ENCODE measurements at regions not wholly inside any gene's neighbourhood (a gene's known extent, or its start where the extent isn't known, plus 50 kb on each side); places are given as distances from the start of the nearest gene placed in this dataset.

DNA sequence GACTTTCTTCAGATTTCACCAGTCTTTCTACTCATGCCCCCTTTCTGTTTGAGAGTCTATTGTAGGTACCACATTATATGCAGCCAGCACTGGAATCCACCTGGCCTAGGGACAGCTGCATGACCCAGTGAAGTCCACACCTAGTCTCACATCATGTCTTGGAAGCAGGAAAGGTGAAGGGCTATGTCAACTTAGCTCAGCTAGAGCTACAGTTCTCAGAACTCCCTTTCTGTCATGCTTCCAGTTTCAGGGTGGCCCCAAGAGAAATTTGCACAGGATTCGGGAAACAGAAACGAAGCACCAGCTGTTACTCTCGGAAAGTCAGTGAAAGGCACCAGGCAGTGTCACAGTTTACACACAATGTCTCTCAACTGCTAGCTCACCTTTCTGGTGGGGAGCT is 51.6 kb upstream of the NLRP1 start:
- no peak for DNase-seq (ENCODE audit: low spot score)

DNA sequence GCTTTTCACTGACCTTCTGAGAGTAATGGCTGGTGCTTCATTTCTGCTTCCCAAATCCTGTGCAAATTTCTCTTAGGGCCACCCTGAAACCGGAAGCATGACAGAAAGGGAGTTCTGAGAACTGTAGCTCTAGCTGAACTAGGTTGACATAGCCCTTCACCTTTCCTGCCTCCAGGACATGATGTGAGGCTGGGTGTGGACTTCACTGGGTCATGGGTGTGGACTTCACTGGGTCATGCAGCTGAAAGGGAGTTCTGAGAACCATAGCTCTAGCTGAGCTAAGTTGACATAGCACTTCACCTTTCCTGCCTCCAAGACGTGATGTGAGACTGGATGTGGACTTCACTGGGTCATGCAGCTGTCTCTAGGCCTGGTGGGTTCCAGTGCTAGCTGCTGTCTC is 54.3 kb upstream of the NLRP1 start:
- no peak for DNase-seq (ENCODE audit: low spot score)

GRCh38 chr17:5640726-5641125 is 56.4 kb upstream of the NLRP1 start:
- DNase-seq (ENCODE audit: low spot score): no peak

DNA sequence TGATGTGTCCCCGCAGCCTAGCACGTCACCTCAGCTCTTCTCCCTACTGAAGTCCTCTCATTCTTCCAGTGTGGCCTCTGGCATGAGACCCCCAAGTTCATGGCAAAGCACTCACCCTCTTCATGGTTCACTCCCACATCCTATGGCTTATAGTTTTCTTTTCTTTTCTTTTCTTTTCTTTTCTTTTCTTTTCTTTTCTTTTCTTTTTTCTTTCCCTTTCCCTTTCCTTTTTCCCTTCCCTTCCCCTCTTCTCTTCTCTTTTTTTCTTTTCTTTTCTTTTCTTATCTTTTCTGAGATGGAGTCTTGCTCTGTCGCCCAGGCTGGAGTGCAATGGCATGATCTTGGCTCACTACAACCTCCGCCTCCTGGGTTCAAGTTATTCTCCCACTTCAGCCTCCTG is 58.4 kb upstream of the NLRP1 start:
- no peak for DNase-seq (ENCODE audit: low spot score)

GRCh38 chr17:5644065-5644464 is 59.8 kb upstream of the NLRP1 start:
- DNase-seq (ENCODE audit: low spot score): no peak

DNA sequence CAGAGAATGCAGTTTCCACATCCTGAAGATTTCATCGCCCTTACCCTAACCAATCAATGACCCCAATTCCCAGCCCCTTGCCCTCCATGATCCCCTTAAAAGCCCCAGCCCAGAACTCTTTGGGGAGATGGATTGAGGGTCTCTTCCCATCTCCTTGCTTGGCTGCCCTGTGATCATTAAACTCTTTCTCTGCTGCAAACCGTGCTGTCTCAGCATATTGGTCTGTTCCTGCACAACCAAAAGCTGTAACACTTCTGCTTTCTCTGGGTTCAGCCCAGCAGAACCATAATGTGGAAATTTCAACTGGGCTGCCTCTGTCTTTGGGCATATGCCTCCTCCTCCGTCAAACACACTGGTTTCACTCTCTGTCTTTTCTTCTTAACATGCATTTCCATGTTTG is 67.0 kb upstream of the NLRP1 start:
- no peak for DNase-seq (ENCODE audit: low spot score)

- no peak for DNase-seq (ENCODE audit: low spot score)
Observed at GRCh38 chr17:5661491-5662125, 77.3 kb upstream of the NLRP1 start.

DNA sequence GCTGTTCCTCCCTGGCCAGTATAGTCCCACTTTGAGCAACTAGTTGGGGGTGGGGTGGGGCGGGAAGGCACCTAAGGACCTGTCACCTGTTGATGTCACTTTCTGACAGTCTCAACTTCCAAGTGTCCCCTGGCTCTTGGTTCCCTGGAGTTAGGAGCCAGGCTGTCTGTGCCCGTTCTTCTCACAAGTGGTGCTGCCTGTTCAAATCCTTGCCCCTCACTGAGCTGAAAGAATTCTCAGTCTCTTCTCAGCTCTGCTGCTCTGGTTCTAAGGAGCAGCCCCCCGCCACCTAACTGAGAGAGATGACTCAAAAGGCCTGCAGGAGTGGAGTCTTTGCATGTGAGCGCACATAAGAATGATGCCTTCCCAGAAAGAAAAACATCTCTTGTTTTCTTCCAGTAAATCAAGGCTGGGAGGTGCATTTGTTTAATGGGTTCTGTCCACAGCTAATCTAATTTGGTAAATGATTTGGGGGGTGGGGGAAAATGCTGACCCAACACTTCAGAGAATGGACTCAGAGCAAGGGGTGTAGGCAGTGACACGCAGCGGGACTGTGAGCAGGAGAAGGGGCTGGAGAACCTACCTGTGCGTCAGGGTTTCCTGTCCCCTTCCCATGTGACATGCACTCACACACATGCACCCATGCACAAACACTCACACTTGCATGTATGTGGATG is 78.2 kb upstream of the NLRP1 start:
- DNase-seq (ENCODE audit: low spot score): no peak

DNA sequence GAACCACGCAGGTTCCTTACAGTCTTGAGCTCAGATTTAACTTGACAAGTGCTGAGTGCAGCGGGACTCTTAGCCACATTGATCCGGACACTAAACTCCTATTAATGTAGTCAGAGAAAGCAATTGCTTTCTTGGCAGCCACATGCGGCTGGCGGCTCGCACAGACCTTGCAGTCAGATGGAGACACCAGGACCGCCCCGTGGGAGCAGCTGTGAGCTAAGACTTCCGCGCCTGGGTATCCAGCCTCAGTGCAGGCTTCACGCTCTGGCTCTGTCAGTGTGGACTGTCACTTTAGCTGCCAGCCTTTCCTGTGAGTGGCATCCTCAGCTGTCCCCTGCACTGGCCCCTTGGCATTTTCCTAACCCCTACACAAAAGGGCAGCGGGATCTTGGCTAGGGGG is 80.9 kb upstream of the NLRP1 start:
- DNase-seq (ENCODE audit: low spot score): no peak

GRCh38 chr17:5667871-5668270 is 83.6 kb upstream of the NLRP1 start:
- no peak for DNase-seq (ENCODE audit: low spot score)

DNA sequence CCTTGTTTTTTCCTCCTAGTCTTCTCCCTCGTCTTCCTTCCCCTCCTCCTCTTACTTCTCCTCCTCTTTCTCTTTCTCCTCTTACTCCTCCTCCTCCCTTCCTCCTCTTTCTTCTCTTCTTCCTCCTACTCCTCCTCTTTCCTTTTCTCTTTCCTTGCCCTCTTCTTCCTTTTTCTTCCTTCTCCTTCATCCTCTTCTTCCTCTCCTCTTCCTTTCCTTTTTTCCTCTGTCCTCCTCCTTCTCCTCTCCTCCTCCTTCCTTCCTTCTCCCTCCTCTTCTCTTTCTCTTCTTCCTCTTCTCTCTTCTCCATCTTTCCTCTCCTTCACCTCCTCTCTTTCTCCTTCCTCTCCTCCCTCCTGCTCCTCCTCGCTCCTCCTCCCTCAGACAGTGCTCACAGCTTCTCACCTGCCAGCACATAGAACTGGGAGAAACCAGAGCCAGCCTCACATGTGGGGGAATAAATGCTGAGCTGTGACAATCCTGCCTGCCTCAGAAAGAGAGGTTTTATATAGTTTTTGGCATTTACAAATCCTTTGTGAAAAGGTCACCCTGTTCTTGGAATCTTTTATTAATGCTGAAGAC is 84.3 kb upstream of the NLRP1 start:
- DNase-seq (ENCODE audit: low spot score): no peak

GRCh38 chr17:5669191-5669590 is 84.9 kb upstream of the NLRP1 start:
- DNase-seq (ENCODE audit: low spot score): no peak

GRCh38 chr17:5672141-5672540 is 87.8 kb upstream of the NLRP1 start:
- no peak for DNase-seq (ENCODE audit: low spot score)

DNA sequence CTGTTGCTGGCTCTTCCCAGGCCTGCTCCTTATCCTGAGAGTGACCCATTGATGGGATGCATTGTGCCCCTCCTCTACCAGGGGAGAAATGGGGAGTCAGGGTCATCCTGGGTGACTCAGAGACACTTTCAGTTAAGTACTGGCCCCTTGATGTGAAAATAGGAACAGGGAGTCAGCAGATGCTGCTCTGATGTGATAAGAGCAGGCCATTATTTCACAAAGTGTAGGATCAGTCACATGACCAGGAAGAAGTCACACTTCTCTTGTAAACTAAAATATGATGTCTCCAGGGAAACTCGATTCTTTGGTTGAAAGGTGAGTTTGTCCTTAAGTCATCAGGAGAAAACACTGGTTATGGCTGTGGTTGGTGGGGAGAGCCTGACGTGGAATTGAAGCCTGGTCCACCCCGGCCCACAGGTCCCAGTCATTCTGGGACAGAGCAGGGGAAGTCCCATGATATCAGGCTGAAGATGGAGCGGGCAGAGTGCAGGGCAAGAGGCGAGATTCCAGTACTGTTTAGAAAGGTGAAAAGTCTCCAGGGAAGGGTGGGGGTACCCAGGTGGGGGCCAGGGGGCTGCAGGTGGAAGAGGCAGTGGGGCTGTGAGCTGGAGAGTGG is 88.6 kb upstream of the NLRP1 start:
- DNase-seq (ENCODE audit: low spot score): no peak

GRCh38 chr17:5675625-5676421 is 91.5 kb upstream of the NLRP1 start:
- DNase-seq (ENCODE audit: low spot score): no peak

DNA sequence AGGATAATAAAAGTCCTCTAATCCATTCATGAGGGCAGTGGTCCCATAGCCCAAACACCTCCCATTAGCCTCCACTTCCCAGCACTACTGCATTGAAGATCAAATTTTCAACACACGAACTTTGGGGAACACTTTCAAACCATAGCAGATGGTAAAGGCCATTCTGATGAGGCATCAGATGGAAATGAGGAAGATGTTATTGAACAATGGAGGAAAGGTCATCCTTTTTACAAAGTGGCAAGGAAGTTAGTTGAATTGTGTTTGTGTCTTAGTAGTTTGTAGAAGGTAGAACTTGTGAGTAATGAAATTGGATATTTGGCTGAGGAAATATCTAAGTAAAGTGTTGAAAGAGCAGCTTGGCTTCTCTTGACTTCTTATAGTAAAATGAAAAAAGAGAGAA is 93.3 kb upstream of the NLRP1 start:
- no peak for DNase-seq (ENCODE audit: low spot score)

DNA sequence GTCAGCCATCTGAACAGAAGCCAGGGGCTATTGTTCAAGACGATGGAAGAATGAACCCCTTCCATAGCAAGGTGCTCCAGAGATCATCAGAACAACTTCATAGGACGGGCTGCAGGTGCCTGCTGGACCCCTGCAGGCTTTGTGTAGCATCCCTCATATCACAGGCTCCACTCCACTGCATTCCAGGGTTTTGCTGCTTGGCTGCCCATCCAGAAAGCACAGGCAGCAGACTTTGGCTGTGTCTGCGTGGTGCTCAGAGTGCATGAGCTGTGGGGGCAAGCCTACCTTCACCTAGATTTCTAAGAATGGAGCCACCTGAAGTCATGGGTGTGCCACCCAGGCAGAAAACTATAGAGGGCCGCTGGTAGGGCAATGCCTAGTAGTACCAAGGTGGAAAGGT is 93.9 kb upstream of the NLRP1 start:
- no peak for DNase-seq (ENCODE audit: low spot score)

DNA sequence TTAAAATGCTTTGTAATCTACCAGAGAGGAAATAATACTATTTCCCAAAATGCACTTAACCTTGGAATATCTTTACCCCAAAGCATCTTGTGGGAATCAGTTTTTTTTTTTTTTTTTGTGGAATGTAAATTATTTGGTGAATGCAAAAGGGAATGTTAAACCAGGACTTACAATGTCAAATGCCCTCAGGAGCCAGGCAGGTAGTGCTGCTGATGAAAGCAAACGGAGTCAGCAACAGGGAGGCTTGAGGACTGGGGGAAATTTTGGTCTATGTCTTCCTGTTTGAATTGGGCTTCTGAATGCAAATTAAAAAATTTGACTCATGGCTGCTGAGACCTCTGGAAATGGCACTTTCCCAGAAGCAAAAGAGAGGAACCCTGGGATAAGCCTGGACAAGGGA is 96.5 kb upstream of the NLRP1 start:
- DNase-seq (ENCODE audit: low spot score): no peak

DNA sequence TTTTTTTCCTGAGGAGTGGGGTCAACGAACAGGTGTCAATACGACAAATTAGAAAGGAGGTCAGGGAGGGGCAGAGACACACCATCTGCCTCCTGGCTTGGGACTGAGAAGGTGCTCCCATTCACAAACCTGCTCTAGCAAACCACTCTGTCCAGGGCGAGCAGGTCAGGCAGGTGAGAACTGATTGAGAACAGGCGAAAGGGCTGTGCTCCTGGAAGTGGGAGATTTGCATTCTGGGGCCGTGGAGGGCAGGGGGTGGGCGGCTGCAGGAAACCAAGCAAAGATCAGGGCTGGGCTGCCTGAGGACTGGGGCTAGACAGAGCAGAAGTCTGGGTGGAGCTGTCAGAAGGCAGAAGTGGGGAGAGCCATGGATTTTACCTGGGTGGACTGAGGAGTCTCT is 98.9 kb upstream of the NLRP1 start:
- DNase-seq (ENCODE audit: low spot score): no peak

- no peak for DNase-seq (ENCODE audit: low spot score)
Observed at GRCh38 chr17:5686074-5686635, 101.8 kb upstream of the NLRP1 start.

- no peak for DNase-seq (ENCODE audit: low spot score)
Observed at GRCh38 chr17:5687646-5688045, 103.3 kb upstream of the NLRP1 start.

GRCh38 chr17:5693821-5694220 is 109.5 kb upstream of the NLRP1 start:
- DNase-seq (ENCODE audit: low spot score): no peak

Measured in germinal center (tissue), 1 donor.